Stomach (tissue), 8 donors: ENCODE measurements at regions not wholly inside any gene's neighbourhood (a gene's known extent, or its start where the extent isn't known, plus 50 kb on each side); places are given as distances from the start of the nearest gene placed in this dataset.

Source experiments
- DNase-seq, 2 donors: peaks; one replicate each; pipeline versions ENCODE4 v3.0.0 to v3.0.0-alpha.2; 2013 to 2019
- H3K27ac ChIP-seq, 5 donors: fragments of 200-600 bp in 4 of 5; sonication (generic) in 4 of 5; one replicate each; pipeline ENCODE4 v1.5.1; 2013 to 2019; ENCODE audit warnings: mild to moderate bottlenecking in 1 of 5, moderate library complexity in 1 of 5
- H3K27me3 ChIP-seq, 3 donors: fragments of 200-600 bp; sonication (generic); one replicate each; pipeline ENCODE4 v1.5.1; 2017 to 2019; ENCODE audit warnings: mixed run types in 1 of 3
- H3K36me3 ChIP-seq, 4 donors: fragments of 200-600 bp; sonication (generic); 1 replicate in 3 of 4; 2 replicates in 1 of 4; pipeline ENCODE4 v1.5.1; 2016 to 2019
- H3K4me1 ChIP-seq, 4 donors: fragments of 200-600 bp; sonication (generic); one replicate each; pipeline ENCODE4 v1.5.1; 2016 to 2019
- H3K4me3 ChIP-seq, 4 donors: fragments of 200-600 bp; sonication (generic) in 3 of 4; one replicate each; pipeline ENCODE4 v1.5.1; 2016 to 2019; ENCODE audit warnings: mild to moderate bottlenecking in 1 of 4
- H3K9me3 ChIP-seq, 4 donors: fragments of 200-600 bp; sonication (generic); one replicate each; pipeline ENCODE4 v1.5.1; 2016 to 2019
- EP300 ChIP-seq: sonication (generic); formaldehyde crosslinking; IDR thresholded peaks from one replicate; pipeline ENCODE4 v1.6.1; 2017; ENCODE audit warnings: antibody characterized with exemption
- POLR2A ChIP-seq, 4 donors: fragments of 450-650 bp; IDR thresholded peaks; one replicate each; pipeline ENCODE4 v1.6.1; 2016; ENCODE audit warnings: antibody characterized with exemption in 4 of 4, control low read depth in 2 of 4, mild to moderate bottlenecking in 1 of 4, moderate library complexity in 1 of 4
- POLR2AphosphoS5 ChIP-seq, 3 donors: sonication (generic); formaldehyde crosslinking; IDR thresholded peaks; one replicate each; pipeline ENCODE4 v1.6.1; 2016; ENCODE audit warnings: antibody characterized with exemption in 3 of 3
- WGBS, 5 donors: extraction: QIAGEN DNeasy Blood & Tissue Kit in 3 of 5; methylation state at CpG; one replicate each; pipeline versions ENCODE4 v1.1.5 to v1.1.7; 2013 to 2018; 5-methylcytosine and 5-hydroxymethylcytosine counted together
- intact Hi-C: fragments of 100-400 bp; cut with DNase I; formaldehyde crosslinking; loops from one replicate; pipeline ENCODE4 v1.15.1; 2023; ENCODE audit warnings: low total_unique reads
- TF ChIP-seq, protein P1 (sequence below), 7 experiments: fragments of 450-650 bp in 4 of 7; fragments of 200-600 bp in 3 of 7; sonication (generic) in 3 of 7; IDR thresholded peaks; one replicate each; pipeline ENCODE4 v1.5.1; 2016 to 2019; ENCODE audit warnings: antibody characterized with exemption in 7 of 7, control low read depth in 2 of 7, mild to moderate bottlenecking in 1 of 7
- donor health status: healthy with polysubstance abuse.
- donor health status: Bipolar disorder and iron deficiency.
- donor health status: healthy.

DNA sequence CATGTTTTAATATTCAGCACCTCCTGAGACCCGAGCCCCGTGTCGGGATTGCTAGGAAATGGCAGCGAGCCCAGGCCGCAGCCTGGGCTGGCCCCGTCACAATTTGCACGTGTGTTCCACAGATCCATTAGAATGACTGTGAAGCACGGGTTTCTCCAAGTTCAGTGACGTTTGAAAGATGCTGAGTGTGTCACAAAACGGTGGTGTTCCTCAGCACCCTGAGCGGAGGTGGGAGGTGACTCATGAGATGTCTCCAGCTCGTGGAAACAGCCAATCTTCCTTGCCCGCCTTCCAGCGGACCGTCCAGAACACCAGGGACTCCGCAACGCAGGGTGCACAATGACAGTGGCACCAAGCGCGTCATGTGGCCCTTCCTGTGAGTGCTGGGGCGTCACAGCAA is 412.8 kb downstream of the IRX2 start:
- intact Hi-C loops: no loop called here
- Histone ChIP-seq H3K4me3 (no peak overlapping the region), H3K9me3 (no peaks in the 10 kb centered on the region), H3K27me3 (peaks cover 0 to 16% (median 7%) of the 10 kb centered on the region in 3 donors), H3K27ac (no peak overlapping the region), H3K36me3 (no peaks in the 10 kb centered on the region), H3K4me1 (no peaks in the 10 kb centered on the region)
- no peak for DNase-seq
- TF ChIP-seq POLR2A (IDR thresholded peaks at IDR 0.05) (no peak), POLR2AphosphoS5 (IDR thresholded peaks at IDR 0.05) (no peak)
- 54 to 82% (median 76%) methylated on average over 10 to 20 of the region's 20 CpGs for WGBS, 5 donors

DNA sequence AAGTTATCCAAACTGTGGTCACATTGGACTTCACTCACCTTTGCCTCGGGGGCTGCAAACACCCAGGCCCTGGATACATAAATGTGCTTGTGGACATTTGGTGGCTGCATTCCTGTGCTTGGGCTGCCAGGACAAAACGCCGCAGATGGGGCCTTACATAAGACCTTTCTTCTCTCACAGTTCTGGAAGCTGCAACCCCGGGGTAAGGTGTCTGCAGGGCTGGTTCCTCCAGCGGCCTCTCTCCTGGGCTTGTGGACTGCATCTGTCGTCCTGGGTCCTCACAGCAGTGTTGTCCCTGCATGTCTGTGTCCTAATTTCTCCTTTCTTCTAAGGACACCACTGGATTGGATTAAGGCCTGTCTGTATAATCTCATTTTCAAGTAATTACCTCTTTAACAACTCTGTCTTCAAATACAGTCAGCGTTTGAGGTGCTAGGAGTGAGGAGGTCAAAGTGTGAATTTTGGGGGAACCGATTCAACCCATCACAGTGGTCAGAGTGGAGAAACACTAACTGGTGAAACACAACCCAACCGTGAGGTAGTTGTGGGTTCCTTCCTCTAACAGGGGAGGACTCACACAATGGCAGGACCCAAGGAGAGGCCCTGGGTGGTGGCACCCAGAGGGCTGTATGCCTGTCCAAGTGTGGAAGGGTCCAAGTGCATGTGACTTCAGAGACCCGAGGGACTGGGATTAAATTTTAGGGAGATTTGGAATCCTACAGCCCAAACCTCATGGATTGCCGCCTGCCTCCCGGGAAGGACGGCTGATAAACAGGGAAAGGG is 415.6 kb downstream of the IRX2 start:
- intact Hi-C loops: no loop called here
- TF ChIP-seq, protein P1, sequence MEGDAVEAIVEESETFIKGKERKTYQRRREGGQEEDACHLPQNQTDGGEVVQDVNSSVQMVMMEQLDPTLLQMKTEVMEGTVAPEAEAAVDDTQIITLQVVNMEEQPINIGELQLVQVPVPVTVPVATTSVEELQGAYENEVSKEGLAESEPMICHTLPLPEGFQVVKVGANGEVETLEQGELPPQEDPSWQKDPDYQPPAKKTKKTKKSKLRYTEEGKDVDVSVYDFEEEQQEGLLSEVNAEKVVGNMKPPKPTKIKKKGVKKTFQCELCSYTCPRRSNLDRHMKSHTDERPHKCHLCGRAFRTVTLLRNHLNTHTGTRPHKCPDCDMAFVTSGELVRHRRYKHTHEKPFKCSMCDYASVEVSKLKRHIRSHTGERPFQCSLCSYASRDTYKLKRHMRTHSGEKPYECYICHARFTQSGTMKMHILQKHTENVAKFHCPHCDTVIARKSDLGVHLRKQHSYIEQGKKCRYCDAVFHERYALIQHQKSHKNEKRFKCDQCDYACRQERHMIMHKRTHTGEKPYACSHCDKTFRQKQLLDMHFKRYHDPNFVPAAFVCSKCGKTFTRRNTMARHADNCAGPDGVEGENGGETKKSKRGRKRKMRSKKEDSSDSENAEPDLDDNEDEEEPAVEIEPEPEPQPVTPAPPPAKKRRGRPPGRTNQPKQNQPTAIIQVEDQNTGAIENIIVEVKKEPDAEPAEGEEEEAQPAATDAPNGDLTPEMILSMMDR (IDR thresholded peaks at IDR 0.05): no peak
- Histone ChIP-seq H3K27ac (no peak overlapping the region), H3K36me3 (no peaks in the 10 kb centered on the region), H3K4me1 (no peaks in the 10 kb centered on the region), H3K4me3 (no peak overlapping the region), H3K9me3 (no peaks in the 10 kb centered on the region), H3K27me3 (peaks cover 0 to 16% (median 7%) of the 10 kb centered on the region in 3 donors)
- no peak for DNase-seq
- WGBS, 5 donors: 77 to 83% (median 78%) methylated on average over 10 to 13 of the region's 13 CpGs

DNA sequence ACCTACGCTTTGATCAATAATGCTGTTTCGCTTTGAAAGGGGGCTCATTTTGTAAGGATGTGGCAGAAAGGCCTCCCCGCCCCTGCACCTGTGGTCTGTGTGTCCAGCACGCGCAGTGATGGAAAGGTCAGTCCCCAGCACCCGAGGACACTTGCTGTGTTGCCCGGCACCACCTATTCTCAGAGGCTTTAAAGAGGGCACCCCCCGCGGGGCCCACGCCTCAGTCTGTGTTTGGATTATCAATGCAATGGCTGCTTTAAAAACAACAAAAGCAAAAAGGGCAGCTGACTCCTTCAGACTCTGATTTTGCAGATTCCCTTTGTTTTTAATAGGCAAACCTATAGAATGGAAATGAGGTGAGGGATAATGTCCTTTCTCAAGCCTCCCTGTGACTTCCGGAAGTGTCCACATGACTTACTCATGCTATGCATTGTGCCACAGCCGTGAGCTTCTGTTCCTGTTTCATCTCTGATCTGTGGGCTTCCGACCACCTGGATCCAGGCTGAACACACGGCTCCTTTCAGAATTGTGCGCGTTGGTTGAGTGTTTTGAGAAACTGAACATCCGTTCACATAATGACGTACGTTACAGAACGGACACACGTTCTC is 416.2 kb downstream of the IRX2 start:
- 62 to 68% (median 66%) methylated on average over 21 of the region's 21 CpGs for WGBS, 5 donors
- Histone ChIP-seq H3K4me3 (no peak overlapping the region), H3K4me1 (no peaks in the 10 kb centered on the region), H3K36me3 (no peaks in the 10 kb centered on the region), H3K9me3 (no peaks in the 10 kb centered on the region), H3K27ac (no peak overlapping the region), H3K27me3 (peaks cover 0 to 16% (median 7%) of the 10 kb centered on the region in 3 donors)
- DNase-seq: no peak
- intact Hi-C loops: no loop called here
- TF ChIP-seq POLR2A (IDR thresholded peaks at IDR 0.05) (no peak), EP300 (no peak), POLR2AphosphoS5 (IDR thresholded peaks at IDR 0.05) (no peak)
- TF ChIP-seq, protein P1 (IDR thresholded peaks at IDR 0.05): no peak

DNA sequence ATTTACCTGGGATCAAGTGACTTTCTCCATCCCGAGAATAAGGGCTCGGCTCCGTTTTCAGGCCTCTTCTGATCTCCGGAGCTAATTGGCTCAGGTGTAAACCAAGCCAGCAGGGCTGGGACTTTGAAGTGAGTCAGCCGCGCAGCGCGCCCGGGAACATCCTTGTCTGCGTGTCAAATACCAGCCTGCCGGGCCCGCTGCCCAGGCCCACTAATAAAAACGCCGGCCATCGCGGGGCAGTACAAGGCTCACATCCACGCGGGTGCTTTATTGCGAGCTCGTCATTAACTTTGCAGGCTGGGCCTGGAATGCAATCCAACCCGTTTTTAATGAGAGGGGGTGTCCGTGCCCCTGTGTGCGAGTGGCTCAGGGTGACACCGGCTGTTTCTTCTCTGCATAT is 416.8 kb downstream of the IRX2 start:
- Histone ChIP-seq H3K27ac (no peak overlapping the region), H3K4me3 (no peak overlapping the region), H3K27me3 (peaks cover 0 to 16% (median 7%) of the 10 kb centered on the region in 3 donors), H3K36me3 (no peaks in the 10 kb centered on the region), H3K9me3 (no peaks in the 10 kb centered on the region), H3K4me1 (no peaks in the 10 kb centered on the region)
- no peak for TF ChIP-seq EP300
- no peak for TF ChIP-seq POLR2A (IDR thresholded peaks at IDR 0.05)
- TF ChIP-seq POLR2AphosphoS5 (IDR thresholded peaks at IDR 0.05): no peak
- TF ChIP-seq, protein P1 (IDR thresholded peaks at IDR 0.05): no peak
- 13 to 40% (median 16%) methylated on average over 24 of the region's 24 CpGs for WGBS, 5 donors
- peak in 1 of 2 donors; percentile 22 for DNase-seq
- intact Hi-C loops: no loop called here

DNA sequence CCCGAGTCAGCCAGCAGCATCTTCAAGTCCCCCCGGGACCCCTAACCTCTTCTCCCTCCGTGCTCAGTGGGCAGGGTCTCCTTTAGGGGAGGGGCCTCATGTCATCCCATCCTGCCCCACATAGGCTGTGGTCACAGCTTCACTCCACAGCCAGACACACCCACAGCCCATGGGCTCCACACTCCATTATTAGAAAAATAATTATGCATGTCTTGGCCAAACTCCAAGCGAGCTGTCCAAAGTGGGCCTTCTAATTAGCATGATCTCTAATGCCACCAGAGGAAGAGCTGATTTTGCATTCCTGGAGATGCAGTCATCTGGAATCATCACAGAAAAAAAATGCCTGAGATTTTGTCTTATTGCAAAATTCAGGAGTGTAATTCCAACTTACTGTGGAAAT is 418.2 kb downstream of the IRX2 start:
- H3K9me3 ChIP-seq: no peaks in the 10 kb centered on the region
- intact Hi-C loops: no loop called here
- no peak overlapping the region for H3K4me3 ChIP-seq
- TF ChIP-seq, protein P1 (IDR thresholded peaks at IDR 0.05): no peak
- no peak for TF ChIP-seq POLR2A (IDR thresholded peaks at IDR 0.05)
- no peak for TF ChIP-seq POLR2AphosphoS5 (IDR thresholded peaks at IDR 0.05)
- TF ChIP-seq EP300: no peak
- no peaks in the 10 kb centered on the region for H3K4me1 ChIP-seq
- H3K27ac ChIP-seq: no peak overlapping the region
- H3K27me3 ChIP-seq: peaks cover 0 to 16% (median 7%) of the 10 kb centered on the region in 3 donors
- no peak for DNase-seq
- 71 to 78% (median 78%) methylated on average over 2 to 4 of the region's 4 CpGs for WGBS, 5 donors
- no peaks in the 10 kb centered on the region for H3K36me3 ChIP-seq
